ENCODE measurements at regions not wholly inside any gene's neighbourhood (a gene's known extent, or its start where the extent isn't known, plus 50 kb on each side); places are given as distances from the start of the nearest gene placed in this dataset.

- no peak for TF ChIP-seq CTCF (IDR thresholded peaks at IDR 0.05; ENCODE audit: insufficient read depth, missing control alignments)
- DNase-seq (ENCODE audit: insufficient read length, low spot score) (no peak), FAIRE-seq (no peak)
These were observed 185.3 kb downstream of the CBLN1 start for GRCh38 chr16:49096176-49096945.

- TF ChIP-seq CTCF (IDR thresholded peaks at IDR 0.05; ENCODE audit: insufficient read depth, missing control alignments) = no peak
- FAIRE-seq (no peak), DNase-seq (ENCODE audit: insufficient read length, low spot score) (no peak)
These were observed 186.1 kb downstream of the CBLN1 start for GRCh38 chr16:49095539-49095938.

- TF ChIP-seq CTCF (IDR thresholded peaks at IDR 0.05; ENCODE audit: insufficient read depth, missing control alignments) = no peak
- DNase-seq (ENCODE audit: insufficient read length, low spot score) = no peak
- FAIRE-seq = no peak
These were observed 187.2 kb downstream of the CBLN1 start for GRCh38 chr16:49094471-49094870.

GRCh38 chr16:49093939-49094338, 187.7 kb downstream of the CBLN1 start:
- no peak for TF ChIP-seq CTCF (IDR thresholded peaks at IDR 0.05; ENCODE audit: insufficient read depth, missing control alignments)

GRCh38 chr16:49092704-49093103, 188.9 kb downstream of the CBLN1 start:
- DNase-seq (ENCODE audit: insufficient read length, low spot score) (no peak), FAIRE-seq (no peak)
- no peak for TF ChIP-seq CTCF (IDR thresholded peaks at IDR 0.05; ENCODE audit: insufficient read depth, missing control alignments)

More at GRCh38 chr16:49093939-49094338, 187.7 kb downstream of the CBLN1 start:
- no peak for DNase-seq (ENCODE audit: insufficient read length, low spot score)
- FAIRE-seq = no peak

GRCh38 chr16:49089533-49089932, 192.1 kb downstream of the CBLN1 start:
- FAIRE-seq (no peak), DNase-seq (ENCODE audit: insufficient read length, low spot score) (no peak)
- no peak for TF ChIP-seq CTCF (IDR thresholded peaks at IDR 0.05; ENCODE audit: insufficient read depth, missing control alignments)

- no peak for FAIRE-seq
- TF ChIP-seq CTCF (IDR thresholded peaks at IDR 0.05; ENCODE audit: insufficient read depth, missing control alignments) = no peak
- DNase-seq (ENCODE audit: insufficient read length, low spot score) = no peak
These were observed 192.6 kb downstream of the CBLN1 start for GRCh38 chr16:49089039-49089438.
